C4-2B (cell line): ENCODE measurements at regions not wholly inside any gene's neighbourhood (a gene's known extent, or its start where the extent isn't known, plus 50 kb on each side); places are given as distances from the start of the nearest gene placed in this dataset.
"Not testable (repeated sequence)": the region's sequence is repeated elsewhere in the genome, so short reads cannot be mapped to it uniquely, and the experiment has no call there.

Experiments
- H3K27ac ChIP-seq: fragments of 450-650 bp; 2 replicates; pipeline ENCODE4 v1.5.1; 2017
- CTCF ChIP-seq: fragments of 450-650 bp; conservative IDR thresholded peaks from 2 replicates; pipeline ENCODE4 v1.5.1; 2017; ENCODE audit warnings: mild to moderate bottlenecking
- ZFX ChIP-seq: fragments of 450-650 bp; IDR thresholded peaks from 2 replicates; pipeline ENCODE4 v1.6.1; 2017

GRCh38 chr1:193884848-193885558, 698.6 kb upstream of the B3GALT2 start:
- no peak overlapping the region for H3K27ac ChIP-seq
- no peak for TF ChIP-seq ZFX
- no peak for TF ChIP-seq CTCF

- not testable (repeated sequence) for H3K27ac ChIP-seq
These were observed 691.5 kb upstream of the B3GALT2 start for GRCh38 chr1:193877920-193878319.

GRCh38 chr1:193868425-193868824, 682.0 kb upstream of the B3GALT2 start:
- no peak overlapping the region for H3K27ac ChIP-seq
- TF ChIP-seq CTCF (no peak), ZFX (no peak)

- TF ChIP-seq ZFX (no peak), CTCF (no peak)
- H3K27ac ChIP-seq = no peak overlapping the region
These were observed 669.8 kb upstream of the B3GALT2 start for GRCh38 chr1:193856261-193856660.

GRCh38 chr1:193850745-193851144, 664.3 kb upstream of the B3GALT2 start:
- H3K27ac ChIP-seq = no peak overlapping the region
- TF ChIP-seq CTCF = no peak
- no peak for TF ChIP-seq ZFX

GRCh38 chr1:193846876-193847604, 660.6 kb upstream of the B3GALT2 start:
- TF ChIP-seq ZFX (no peak), CTCF (no peak)
- H3K27ac ChIP-seq = no peak overlapping the region

GRCh38 chr1:193846411-193846810, 660.0 kb upstream of the B3GALT2 start:
- TF ChIP-seq ZFX (no peak), CTCF (no peak)

More at GRCh38 chr1:193846411-193846810, 660.0 kb upstream of the B3GALT2 start:
- no peak overlapping the region for H3K27ac ChIP-seq
